Activated naive CD8-positive, alpha-beta T cell (primary cell): ENCODE measurements at regions not wholly inside any gene's neighbourhood (a gene's known extent, or its start where the extent isn't known, plus 50 kb on each side); places are given as distances from the start of the nearest gene placed in this dataset.

Experiments used
- H3K27ac Mint-ChIP-seq: one replicate; pipeline ENCODE4 v1.8.0; 2021; ENCODE audit warnings: mixed read lengths
- H3K27me3 Mint-ChIP-seq: one replicate; pipeline ENCODE4 v1.8.0; 2021; ENCODE audit warnings: mixed read lengths
- H3K36me3 Mint-ChIP-seq: one replicate; pipeline ENCODE4 v1.8.0; 2021; ENCODE audit warnings: mixed read lengths
- H3K4me1 Mint-ChIP-seq: one replicate; pipeline ENCODE4 v1.8.0; 2021; ENCODE audit warnings: low read depth, mixed read lengths
- H3K4me3 Mint-ChIP-seq: one replicate; pipeline ENCODE4 v1.8.0; 2021; ENCODE audit warnings: mild to moderate bottlenecking, mixed read lengths
- H3K9me3 Mint-ChIP-seq: one replicate; pipeline ENCODE4 v1.8.0; 2021; ENCODE audit warnings: low read depth, mixed read lengths

- Mint-ChIP-seq H3K4me3 (no peak overlapping the region), H3K36me3 (no peaks in the 10 kb centered on the region), H3K27ac (no peak overlapping the region), H3K9me3 (no peaks in the 10 kb centered on the region), H3K27me3 (peaks cover 6% of the 10 kb centered on the region), H3K4me1 (no peaks in the 10 kb centered on the region)
Measured at GRCh38 chr4:145326491-145326890, 146.1 kb upstream of the OTUD4 start.

- no peaks in the 10 kb centered on the region for H3K9me3 Mint-ChIP-seq
- no peak overlapping the region for H3K27ac Mint-ChIP-seq
- peaks cover 5% of the 10 kb centered on the region for H3K27me3 Mint-ChIP-seq
- no peak overlapping the region for H3K4me3 Mint-ChIP-seq
- H3K4me1 Mint-ChIP-seq: no peaks in the 10 kb centered on the region
- H3K36me3 Mint-ChIP-seq: no peaks in the 10 kb centered on the region
Measured at GRCh38 chr4:145324161-145324560, 143.8 kb upstream of the OTUD4 start.

- Mint-ChIP-seq H3K27ac (no peak overlapping the region), H3K36me3 (no peaks in the 10 kb centered on the region), H3K9me3 (no peaks in the 10 kb centered on the region), H3K4me1 (no peaks in the 10 kb centered on the region), H3K4me3 (no peak overlapping the region), H3K27me3 (peaks cover 8% of the 10 kb centered on the region)
Measured at GRCh38 chr4:145320294-145320693, 139.9 kb upstream of the OTUD4 start.

GRCh38 chr4:145319751-145320150 lies 139.4 kb upstream of the OTUD4 start:
- H3K27ac Mint-ChIP-seq: no peak overlapping the region
- no peaks in the 10 kb centered on the region for H3K9me3 Mint-ChIP-seq
- no peaks in the 10 kb centered on the region for H3K4me1 Mint-ChIP-seq
- no peak overlapping the region for H3K4me3 Mint-ChIP-seq
- peaks cover 8% of the 10 kb centered on the region for H3K27me3 Mint-ChIP-seq
- H3K36me3 Mint-ChIP-seq: no peaks in the 10 kb centered on the region

GRCh38 chr4:145316897-145317574 lies 136.6 kb upstream of the OTUD4 start:
- H3K4me3 Mint-ChIP-seq: no peak overlapping the region
- no peaks in the 10 kb centered on the region for H3K9me3 Mint-ChIP-seq
- no peaks in the 10 kb centered on the region for H3K36me3 Mint-ChIP-seq
- no peaks in the 10 kb centered on the region for H3K4me1 Mint-ChIP-seq
- H3K27me3 Mint-ChIP-seq: peaks cover 8% of the 10 kb centered on the region
- no peak overlapping the region for H3K27ac Mint-ChIP-seq

- H3K27me3 Mint-ChIP-seq: peaks cover 8% of the 10 kb centered on the region
- H3K4me1 Mint-ChIP-seq: peaks cover 2% of the 10 kb centered on the region
- no peak overlapping the region for H3K27ac Mint-ChIP-seq
- H3K9me3 Mint-ChIP-seq: no peaks in the 10 kb centered on the region
- H3K36me3 Mint-ChIP-seq: no peaks in the 10 kb centered on the region
- H3K4me3 Mint-ChIP-seq: no peak overlapping the region
Measured at GRCh38 chr4:145315811-145316225, 135.4 kb upstream of the OTUD4 start.

GRCh38 chr4:145308598-145308997 lies 128.2 kb upstream of the OTUD4 start:
- no peak overlapping the region for H3K4me3 Mint-ChIP-seq
- no peaks in the 10 kb centered on the region for H3K36me3 Mint-ChIP-seq
- H3K27ac Mint-ChIP-seq: no peak overlapping the region
- no peaks in the 10 kb centered on the region for H3K9me3 Mint-ChIP-seq
- H3K27me3 Mint-ChIP-seq: no peaks in the 10 kb centered on the region
- H3K4me1 Mint-ChIP-seq: peaks cover 35% of the 10 kb centered on the region

GRCh38 chr4:145307763-145308430 lies 127.5 kb upstream of the OTUD4 start:
- H3K4me3 Mint-ChIP-seq: peak overlapping the region; percentile 24
- no peaks in the 10 kb centered on the region for H3K9me3 Mint-ChIP-seq
- no peaks in the 10 kb centered on the region for H3K27me3 Mint-ChIP-seq
- H3K27ac Mint-ChIP-seq: peak overlapping the region; percentile 58
- no peaks in the 10 kb centered on the region for H3K36me3 Mint-ChIP-seq
- H3K4me1 Mint-ChIP-seq: peaks cover 35% of the 10 kb centered on the region

- H3K4me3 Mint-ChIP-seq: no peak overlapping the region
- H3K27ac Mint-ChIP-seq: no peak overlapping the region
- H3K36me3 Mint-ChIP-seq: no peaks in the 10 kb centered on the region
Measured at GRCh38 chr4:145307120-145307519, 126.7 kb upstream of the OTUD4 start.

GRCh38 chr4:145302725-145303124 lies 122.3 kb upstream of the OTUD4 start:
- Mint-ChIP-seq H3K9me3 (no peaks in the 10 kb centered on the region), H3K27me3 (no peaks in the 10 kb centered on the region), H3K4me3 (no peak overlapping the region), H3K4me1 (peaks cover 27% of the 10 kb centered on the region), H3K27ac (no peak overlapping the region), H3K36me3 (no peaks in the 10 kb centered on the region)

More at GRCh38 chr4:145307120-145307519, 126.7 kb upstream of the OTUD4 start:
- Mint-ChIP-seq H3K4me1 (peaks cover 35% of the 10 kb centered on the region), H3K27me3 (no peaks in the 10 kb centered on the region), H3K9me3 (no peaks in the 10 kb centered on the region)

GRCh38 chr4:145301386-145302080 lies 121.1 kb upstream of the OTUD4 start:
- Mint-ChIP-seq H3K4me3 (no peak overlapping the region), H3K9me3 (no peaks in the 10 kb centered on the region), H3K36me3 (no peaks in the 10 kb centered on the region), H3K27me3 (no peaks in the 10 kb centered on the region), H3K4me1 (peaks cover 22% of the 10 kb centered on the region), H3K27ac (no peak overlapping the region)

GRCh38 chr4:145299380-145300076 lies 119.1 kb upstream of the OTUD4 start:
- Mint-ChIP-seq H3K4me3 (peak overlapping the region; percentile 25), H3K27ac (peak overlapping the region; percentile 25), H3K4me1 (peaks cover 22% of the 10 kb centered on the region), H3K9me3 (no peaks in the 10 kb centered on the region), H3K36me3 (no peaks in the 10 kb centered on the region), H3K27me3 (peaks cover 5% of the 10 kb centered on the region)

GRCh38 chr4:145298885-145299284 lies 118.5 kb upstream of the OTUD4 start:
- Mint-ChIP-seq H3K27me3 (peaks cover 5% of the 10 kb centered on the region), H3K9me3 (no peaks in the 10 kb centered on the region), H3K4me1 (peaks cover 22% of the 10 kb centered on the region), H3K36me3 (no peaks in the 10 kb centered on the region), H3K27ac (peak overlapping the region; percentile 25), H3K4me3 (peak overlapping the region; percentile 25)

GRCh38 chr4:145297556-145297955 lies 117.2 kb upstream of the OTUD4 start:
- no peak overlapping the region for H3K27ac Mint-ChIP-seq
- H3K4me3 Mint-ChIP-seq: no peak overlapping the region
- H3K36me3 Mint-ChIP-seq: no peaks in the 10 kb centered on the region
- peaks cover 23% of the 10 kb centered on the region for H3K4me1 Mint-ChIP-seq
- H3K9me3 Mint-ChIP-seq: no peaks in the 10 kb centered on the region
- H3K27me3 Mint-ChIP-seq: peaks cover 5% of the 10 kb centered on the region

- H3K9me3 Mint-ChIP-seq: no peaks in the 10 kb centered on the region
- no peak overlapping the region for H3K4me3 Mint-ChIP-seq
- H3K27ac Mint-ChIP-seq: no peak overlapping the region
- H3K4me1 Mint-ChIP-seq: peaks cover 19% of the 10 kb centered on the region
- no peaks in the 10 kb centered on the region for H3K36me3 Mint-ChIP-seq
- peaks cover 5% of the 10 kb centered on the region for H3K27me3 Mint-ChIP-seq
Measured at GRCh38 chr4:145295547-145295946, 115.2 kb upstream of the OTUD4 start.
